ENCODE measurements at regions not wholly inside any gene's neighbourhood (a gene's known extent, or its start where the extent isn't known, plus 50 kb on each side); places are given as distances from the start of the nearest gene placed in this dataset.

DNA sequence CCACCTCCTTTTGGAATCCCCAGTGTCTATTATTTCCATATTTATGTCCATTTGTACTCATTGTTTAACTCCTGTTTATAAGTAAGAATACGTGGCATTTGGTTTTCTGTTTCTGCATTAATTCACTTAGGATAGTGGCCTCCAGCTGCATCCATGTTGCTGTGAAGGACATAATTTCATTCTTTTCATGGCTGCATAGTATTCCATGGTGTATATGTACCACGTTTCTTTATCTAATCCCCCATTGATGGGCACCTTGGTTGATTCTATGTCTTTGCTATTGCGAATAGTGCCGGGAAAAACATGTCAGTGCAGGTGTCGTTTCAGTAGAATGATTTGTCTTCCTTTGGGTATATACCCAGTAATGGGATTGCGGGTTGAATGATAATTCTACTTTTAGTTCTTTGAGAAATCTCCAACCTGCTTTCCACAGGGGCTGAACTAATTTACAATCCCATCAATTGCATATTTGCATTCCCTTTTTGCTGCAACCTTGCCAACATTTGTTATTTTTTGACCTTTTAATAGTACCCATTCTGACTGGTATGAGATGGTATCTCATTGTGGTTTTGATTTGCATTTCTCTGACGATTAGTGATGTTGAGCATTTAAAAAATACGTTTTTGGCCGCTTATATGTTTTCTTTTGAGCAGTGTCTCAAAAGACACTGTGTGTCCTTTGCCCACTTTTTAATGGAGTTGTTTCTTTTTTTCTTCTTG is 373.2 kb upstream of the TNRC6C start:
- no peak for TF ChIP-seq EP300 (IDR thresholded peaks at IDR 0.05)
- TF ChIP-seq POLR2A (IDR thresholded peaks at IDR 0.05) = no peak
- TF ChIP-seq, protein P1, sequence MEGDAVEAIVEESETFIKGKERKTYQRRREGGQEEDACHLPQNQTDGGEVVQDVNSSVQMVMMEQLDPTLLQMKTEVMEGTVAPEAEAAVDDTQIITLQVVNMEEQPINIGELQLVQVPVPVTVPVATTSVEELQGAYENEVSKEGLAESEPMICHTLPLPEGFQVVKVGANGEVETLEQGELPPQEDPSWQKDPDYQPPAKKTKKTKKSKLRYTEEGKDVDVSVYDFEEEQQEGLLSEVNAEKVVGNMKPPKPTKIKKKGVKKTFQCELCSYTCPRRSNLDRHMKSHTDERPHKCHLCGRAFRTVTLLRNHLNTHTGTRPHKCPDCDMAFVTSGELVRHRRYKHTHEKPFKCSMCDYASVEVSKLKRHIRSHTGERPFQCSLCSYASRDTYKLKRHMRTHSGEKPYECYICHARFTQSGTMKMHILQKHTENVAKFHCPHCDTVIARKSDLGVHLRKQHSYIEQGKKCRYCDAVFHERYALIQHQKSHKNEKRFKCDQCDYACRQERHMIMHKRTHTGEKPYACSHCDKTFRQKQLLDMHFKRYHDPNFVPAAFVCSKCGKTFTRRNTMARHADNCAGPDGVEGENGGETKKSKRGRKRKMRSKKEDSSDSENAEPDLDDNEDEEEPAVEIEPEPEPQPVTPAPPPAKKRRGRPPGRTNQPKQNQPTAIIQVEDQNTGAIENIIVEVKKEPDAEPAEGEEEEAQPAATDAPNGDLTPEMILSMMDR (IDR thresholded peaks at IDR 0.05) = no peak
- no peak for TF ChIP-seq POLR2AphosphoS5 (IDR thresholded peaks at IDR 0.05)
- Histone ChIP-seq H3K4me1 (no peaks in the 10 kb centered on the region), H3K4me3 (no peak overlapping the region), H3K9me3 (no peaks in the 10 kb centered on the region), H3K27me3 (no peaks in the 10 kb centered on the region), H3K36me3 (no peaks in the 10 kb centered on the region), H3K27ac (no peak overlapping the region)
- ATAC-seq (ENCODE audit: low FRiP score in 2 of 2) = no peak
- no peak for DNase-seq
- 70 to 86% methylated on average over 9 of the region's 9 CpGs for WGBS, 2 donors

DNA sequence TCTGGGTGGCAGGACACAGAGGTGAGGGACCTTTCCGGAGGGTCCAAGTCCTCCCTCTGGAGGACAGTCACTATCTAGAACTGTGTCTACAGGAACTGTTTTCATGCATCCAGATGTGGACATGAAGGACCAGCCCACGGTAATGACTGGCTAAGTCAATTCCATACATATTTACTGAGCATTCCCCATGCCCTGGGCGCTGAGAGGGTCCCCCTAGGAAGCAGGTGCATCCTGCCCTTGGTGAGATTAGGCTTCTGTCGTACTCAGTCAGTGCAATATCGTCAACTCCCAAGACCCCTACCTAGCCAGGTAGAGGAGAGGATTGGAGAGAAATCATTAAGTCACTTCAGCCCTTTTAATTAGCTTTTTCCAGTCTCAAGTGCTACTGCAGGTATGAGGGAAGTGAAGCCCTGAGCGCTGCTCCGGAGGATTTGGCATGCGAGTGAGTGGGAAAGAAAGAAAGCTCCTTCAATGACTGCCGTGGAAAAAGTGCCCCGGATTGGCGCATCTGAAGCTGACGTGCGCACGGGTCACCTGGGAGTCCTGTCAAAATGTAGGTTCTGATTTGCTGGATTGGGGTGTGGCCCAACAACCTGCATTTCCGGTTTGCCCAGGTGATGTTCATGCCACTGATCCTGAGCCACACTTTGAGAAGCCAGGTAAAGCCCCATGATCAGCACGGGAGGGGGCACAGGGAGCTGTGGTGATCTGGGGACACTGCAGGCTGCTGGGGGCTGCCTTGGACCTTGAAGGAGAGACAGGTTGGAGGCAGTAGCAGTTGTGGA is 367.4 kb upstream of the TNRC6C start:
- TF ChIP-seq, protein P1 (IDR thresholded peaks at IDR 0.05) = no peak
- TF ChIP-seq EP300 (IDR thresholded peaks at IDR 0.05) (no peak), POLR2AphosphoS5 (IDR thresholded peaks at IDR 0.05) (no peak), POLR2A (IDR thresholded peaks at IDR 0.05) (no peak)
- Histone ChIP-seq H3K9me3 (no peaks in the 10 kb centered on the region), H3K4me3 (no peak overlapping the region), H3K36me3 (no peaks in the 10 kb centered on the region), H3K4me1 (no peaks in the 10 kb centered on the region), H3K27me3 (no peaks in the 10 kb centered on the region), H3K27ac (no peak overlapping the region)
- 58 to 66% methylated on average over 13 to 16 of the region's 16 CpGs for WGBS, 2 donors
- no peak for ATAC-seq (ENCODE audit: low FRiP score in 2 of 2)
- no peak for DNase-seq

DNA sequence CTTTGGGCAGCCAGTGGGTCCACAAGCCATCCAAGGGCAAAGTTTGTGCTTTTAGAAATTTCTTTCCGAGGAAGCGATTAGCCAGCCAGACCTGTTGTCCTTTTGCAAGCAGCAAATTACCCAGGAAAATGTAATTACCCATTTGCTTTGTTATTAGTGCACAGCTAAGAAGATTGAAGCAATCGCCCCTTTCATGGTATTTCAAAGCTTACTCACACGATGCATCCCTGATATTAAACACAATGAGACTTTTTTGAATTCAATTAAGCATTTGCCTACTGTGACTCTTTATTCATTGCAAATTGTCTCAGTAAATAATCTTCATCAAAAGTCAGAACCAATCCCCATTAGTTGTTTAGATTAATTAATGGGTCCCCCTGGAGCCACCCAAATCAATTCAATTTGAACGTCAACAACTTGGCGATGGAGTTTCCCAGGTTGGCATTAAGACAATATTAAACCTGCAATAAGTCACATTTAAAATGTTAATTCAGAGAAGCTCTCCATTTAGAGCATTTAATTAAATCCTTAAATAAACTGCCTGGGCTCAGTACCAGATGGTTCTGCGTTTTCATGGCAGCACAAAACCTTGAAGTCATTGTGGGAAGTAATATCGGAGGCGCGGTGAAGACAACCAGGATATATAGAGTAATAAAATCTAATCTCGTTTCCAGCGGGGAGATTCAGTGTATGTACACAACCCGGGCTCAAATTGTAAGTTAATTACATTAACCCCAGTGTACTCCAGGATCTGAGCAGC is 366.2 kb upstream of the TNRC6C start:
- H3K27me3 ChIP-seq = no peaks in the 10 kb centered on the region
- no peaks in the 10 kb centered on the region for H3K36me3 ChIP-seq
- H3K27ac ChIP-seq = no peak overlapping the region
- TF ChIP-seq, protein P1 (IDR thresholded peaks at IDR 0.05) = no peak
- no peak for TF ChIP-seq POLR2AphosphoS5 (IDR thresholded peaks at IDR 0.05)
- ATAC-seq (ENCODE audit: low FRiP score in 2 of 2) = no peak
- no peaks in the 10 kb centered on the region for H3K9me3 ChIP-seq
- H3K4me1 ChIP-seq = no peaks in the 10 kb centered on the region
- no peak for DNase-seq
- no peak overlapping the region for H3K4me3 ChIP-seq
- 80 to 81% methylated on average over 13 of the region's 13 CpGs for WGBS, 2 donors

DNA sequence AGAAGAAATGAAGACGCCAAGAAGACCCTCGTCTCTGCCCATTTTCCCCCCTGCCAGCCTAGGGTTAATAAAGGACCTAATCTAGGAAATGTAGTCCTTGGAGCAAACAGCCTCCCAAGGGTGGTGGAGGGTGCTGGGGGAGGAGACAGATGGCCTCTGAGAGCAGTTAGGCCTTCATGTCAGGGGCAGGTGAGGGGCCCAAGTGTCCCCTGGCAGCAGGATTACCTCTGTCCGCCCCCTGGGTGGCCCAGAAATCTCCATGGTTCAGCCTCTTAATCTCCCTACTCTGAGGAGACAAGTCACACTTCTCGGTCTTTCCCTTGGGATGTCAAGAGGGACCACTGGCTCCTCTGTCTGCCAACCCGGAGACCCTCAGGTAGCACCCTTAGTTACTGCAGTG is 365.4 kb upstream of the TNRC6C start:
- Histone ChIP-seq H3K9me3 (no peaks in the 10 kb centered on the region), H3K4me3 (no peak overlapping the region), H3K27ac (no peak overlapping the region), H3K27me3 (no peaks in the 10 kb centered on the region), H3K4me1 (no peaks in the 10 kb centered on the region), H3K36me3 (no peaks in the 10 kb centered on the region)
- DNase-seq = no peak
- no peak for TF ChIP-seq EP300 (IDR thresholded peaks at IDR 0.05)
- no peak for TF ChIP-seq POLR2AphosphoS5 (IDR thresholded peaks at IDR 0.05)
- TF ChIP-seq, protein P1 (IDR thresholded peaks at IDR 0.05) = no peak
- TF ChIP-seq POLR2A (IDR thresholded peaks at IDR 0.05) = no peak
- ATAC-seq (ENCODE audit: low FRiP score in 2 of 2) = no peak
- 87 to 89% methylated on average over 5 of the region's 5 CpGs for WGBS, 2 donors

Measured in upper lobe of left lung (tissue), 6 donors.